ENCODE measurements at regions not wholly inside any gene's neighbourhood (a gene's known extent, or its start where the extent isn't known, plus 50 kb on each side); places are given as distances from the start of the nearest gene placed in this dataset.

- H3K79me1 ChIP-seq (ENCODE audit: low read length) = no peaks in the 10 kb centered on the region
- no peaks in the 10 kb centered on the region for H3K9me3 ChIP-seq (ENCODE audit: insufficient read depth, low read depth, low read length)
- H4K91ac ChIP-seq (ENCODE audit: low read depth, low read length) = no peak overlapping the region
- peaks cover 6% of the 10 kb centered on the region in 2 experiments for H3K4me1 ChIP-seq (ENCODE audit: control insufficient read depth in 1 of 2, insufficient read depth in 2 of 2, low read length in 2 of 2)
- H3K23ac ChIP-seq (ENCODE audit: low read length) = no peak overlapping the region
- H2BK5ac ChIP-seq (ENCODE audit: low read depth, low read length, poor library complexity) = no peak overlapping the region
- no peak overlapping the region for H3K4me3 ChIP-seq (ENCODE audit: low read depth, low read length)
- H3K27me3 ChIP-seq (ENCODE audit: insufficient read depth, low read length) = no peaks in the 10 kb centered on the region
- H3K36me3 ChIP-seq (ENCODE audit: control insufficient read depth in 1 of 2, insufficient read depth in 2 of 2, low read length in 2 of 2) = no peaks in the 10 kb centered on the region
- no peak overlapping the region for H2AK5ac ChIP-seq (ENCODE audit: low read length)
- no peak for DNase-seq
- no peak overlapping the region for H3K9ac ChIP-seq (ENCODE audit: low read length)
- no peak overlapping the region for H3K27ac ChIP-seq (ENCODE audit: low read depth, low read length)
- H2BK12ac ChIP-seq (ENCODE audit: low read length) = no peak overlapping the region
- no peak overlapping the region for H3K14ac ChIP-seq (ENCODE audit: low read length)
- no peak overlapping the region for H3K4me2 ChIP-seq (ENCODE audit: low read length)
- no CpG with 5 or more reads among the region's 6 CpGs for WGBS (ENCODE audit: extremely low coverage, insufficient coverage, insufficient read length)
- H3K79me2 ChIP-seq (ENCODE audit: control insufficient read depth, insufficient read depth, low read length, poor library complexity) = no peaks in the 10 kb centered on the region
- no peak overlapping the region for H3K4ac ChIP-seq (ENCODE audit: low read depth, low read length)
- H4K8ac ChIP-seq (ENCODE audit: low read depth, low read length) = no peak overlapping the region
- H2BK120ac ChIP-seq (ENCODE audit: insufficient read depth, low read length, poor library complexity) = no peak overlapping the region
- H2AFZ ChIP-seq (ENCODE audit: insufficient read depth, low read length, poor library complexity) = no peak overlapping the region
- no peak overlapping the region for H3K18ac ChIP-seq (ENCODE audit: low read length)
- no peak overlapping the region for H4K12ac ChIP-seq (ENCODE audit: low read depth, low read length)
Measured at GRCh38 chr3:73804204-73804603, 179.5 kb upstream of the PDZRN3 start.

DNA sequence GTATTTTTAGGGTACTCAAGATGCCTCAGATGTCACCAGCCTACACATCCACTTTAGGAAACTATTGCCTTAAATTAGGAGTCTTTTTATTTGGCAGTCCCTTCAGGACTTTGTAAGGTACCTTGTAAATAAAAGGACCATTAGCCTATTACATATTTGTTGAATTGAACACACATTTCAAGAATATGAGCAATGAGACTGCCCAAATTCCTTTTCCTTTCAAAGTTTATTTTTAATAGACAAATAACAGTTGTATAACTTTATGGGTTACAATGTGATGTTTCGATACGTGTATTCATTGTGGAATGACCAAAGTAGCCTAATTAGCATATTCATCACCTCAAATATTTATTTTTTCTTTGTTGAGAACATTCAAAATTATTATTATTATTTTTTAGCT, 176.7 kb upstream of the PDZRN3 start:
- Histone ChIP-seq H3K4me3 (ENCODE audit: low read depth, low read length) (no peak overlapping the region), H3K4me2 (ENCODE audit: low read length) (no peak overlapping the region), H3K4me1 (ENCODE audit: control insufficient read depth in 1 of 2, insufficient read depth in 2 of 2, low read length in 2 of 2) (no peaks in the 10 kb centered on the region), H2BK5ac (ENCODE audit: low read depth, low read length, poor library complexity) (no peak overlapping the region), H3K18ac (ENCODE audit: low read length) (no peak overlapping the region), H3K9me3 (ENCODE audit: insufficient read depth, low read depth, low read length) (no peaks in the 10 kb centered on the region), H3K79me2 (ENCODE audit: control insufficient read depth, insufficient read depth, low read length, poor library complexity) (no peaks in the 10 kb centered on the region), H3K27me3 (ENCODE audit: insufficient read depth, low read length) (no peaks in the 10 kb centered on the region), H2BK120ac (ENCODE audit: insufficient read depth, low read length, poor library complexity) (no peak overlapping the region), H4K8ac (ENCODE audit: low read depth, low read length) (no peak overlapping the region), H2BK12ac (ENCODE audit: low read length) (no peak overlapping the region), H3K36me3 (ENCODE audit: control insufficient read depth in 1 of 2, insufficient read depth in 2 of 2, low read length in 2 of 2) (no peaks in the 10 kb centered on the region), H3K4ac (ENCODE audit: low read depth, low read length) (no peak overlapping the region), H3K79me1 (ENCODE audit: low read length) (no peaks in the 10 kb centered on the region), H3K9ac (ENCODE audit: low read length) (no peak overlapping the region), H2AFZ (ENCODE audit: insufficient read depth, low read length, poor library complexity) (no peak overlapping the region), H2AK5ac (ENCODE audit: low read length) (no peak overlapping the region), H3K27ac (ENCODE audit: low read depth, low read length) (no peak overlapping the region), H3K14ac (ENCODE audit: low read length) (no peak overlapping the region), H3K23ac (ENCODE audit: low read length) (no peak overlapping the region), H4K12ac (ENCODE audit: low read depth, low read length) (no peak overlapping the region), H4K91ac (ENCODE audit: low read depth, low read length) (no peak overlapping the region)
- DNase-seq = no peak
- WGBS (ENCODE audit: extremely low coverage, insufficient coverage, insufficient read length) = no CpG with 5 or more reads among the region's 2 CpGs

DNA sequence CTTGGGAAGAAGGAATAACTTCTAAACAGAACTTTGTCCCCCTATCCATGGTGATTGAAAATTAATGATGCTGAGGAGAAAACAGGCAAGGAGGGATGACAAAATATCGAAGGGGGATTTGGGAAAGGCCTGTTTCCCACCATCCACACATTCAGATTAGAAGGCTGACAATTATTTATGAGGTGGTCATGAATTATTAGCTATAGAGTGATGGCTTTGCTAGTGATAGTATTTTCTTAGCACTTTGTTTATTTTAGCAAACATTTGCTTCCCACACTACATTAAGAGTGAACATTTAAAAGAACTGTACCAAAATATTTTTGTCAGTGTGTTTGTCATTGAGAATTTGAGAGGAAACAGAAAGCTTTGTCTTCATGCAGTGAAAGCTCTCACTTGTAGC, 172.6 kb upstream of the PDZRN3 start:
- Histone ChIP-seq H3K14ac (ENCODE audit: low read length) (no peak overlapping the region), H3K79me1 (ENCODE audit: low read length) (no peaks in the 10 kb centered on the region), H3K23ac (ENCODE audit: low read length) (no peak overlapping the region), H2BK12ac (ENCODE audit: low read length) (no peak overlapping the region), H3K4me1 (ENCODE audit: control insufficient read depth in 1 of 2, insufficient read depth in 2 of 2, low read length in 2 of 2) (no peaks in the 10 kb centered on the region), H2BK120ac (ENCODE audit: insufficient read depth, low read length, poor library complexity) (no peak overlapping the region), H3K9me3 (ENCODE audit: insufficient read depth, low read depth, low read length) (no peaks in the 10 kb centered on the region), H3K4me3 (ENCODE audit: low read depth, low read length) (no peak overlapping the region), H2BK5ac (ENCODE audit: low read depth, low read length, poor library complexity) (no peak overlapping the region), H4K8ac (ENCODE audit: low read depth, low read length) (no peak overlapping the region), H3K27me3 (ENCODE audit: insufficient read depth, low read length) (no peaks in the 10 kb centered on the region), H3K27ac (ENCODE audit: low read depth, low read length) (no peak overlapping the region), H3K4ac (ENCODE audit: low read depth, low read length) (no peak overlapping the region), H2AK5ac (ENCODE audit: low read length) (no peak overlapping the region), H3K4me2 (ENCODE audit: low read length) (no peak overlapping the region), H3K36me3 (ENCODE audit: control insufficient read depth in 1 of 2, insufficient read depth in 2 of 2, low read length in 2 of 2) (no peaks in the 10 kb centered on the region), H3K9ac (ENCODE audit: low read length) (no peak overlapping the region), H2AFZ (ENCODE audit: insufficient read depth, low read length, poor library complexity) (no peak overlapping the region), H3K79me2 (ENCODE audit: control insufficient read depth, insufficient read depth, low read length, poor library complexity) (no peaks in the 10 kb centered on the region), H4K91ac (ENCODE audit: low read depth, low read length) (no peak overlapping the region), H4K12ac (ENCODE audit: low read depth, low read length) (no peak overlapping the region), H3K18ac (ENCODE audit: low read length) (no peak overlapping the region)
- no peak for DNase-seq
- no CpG with 5 or more reads among the region's 1 CpG for WGBS (ENCODE audit: extremely low coverage, insufficient coverage, insufficient read length)

DNA sequence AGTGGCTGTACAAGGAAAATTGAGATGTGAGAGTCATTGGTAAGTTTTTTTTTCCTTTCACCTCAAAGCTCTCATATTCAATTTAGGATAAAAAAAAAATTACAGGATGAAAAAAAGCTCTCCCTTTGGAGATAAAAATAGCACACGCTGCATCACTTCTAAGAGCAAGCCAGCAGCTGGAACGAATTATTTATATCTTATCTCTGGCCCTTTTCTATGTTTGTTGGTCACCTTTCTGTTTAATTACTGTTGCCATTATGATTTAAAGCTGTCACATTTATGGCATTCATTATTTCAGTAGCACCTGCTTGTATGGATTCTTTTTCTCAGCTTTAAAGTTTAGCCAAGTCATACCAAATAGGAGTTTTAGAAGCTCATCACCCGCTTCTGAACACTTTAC, 171.6 kb upstream of the PDZRN3 start:
- no peak for DNase-seq
- no peak overlapping the region for H3K23ac ChIP-seq (ENCODE audit: low read length)
- no CpG with 5 or more reads among the region's 3 CpGs for WGBS (ENCODE audit: extremely low coverage, insufficient coverage, insufficient read length)

More for the DNA sequence above, 171.6 kb upstream of the PDZRN3 start:
- H3K9ac ChIP-seq (ENCODE audit: low read length) = no peak overlapping the region
- H3K4me2 ChIP-seq (ENCODE audit: low read length) = no peak overlapping the region
- no peak overlapping the region for H2BK120ac ChIP-seq (ENCODE audit: insufficient read depth, low read length, poor library complexity)
- H3K4ac ChIP-seq (ENCODE audit: low read depth, low read length) = no peak overlapping the region
- H3K27ac ChIP-seq (ENCODE audit: low read depth, low read length) = no peak overlapping the region
- no peak overlapping the region for H2BK12ac ChIP-seq (ENCODE audit: low read length)
- H4K91ac ChIP-seq (ENCODE audit: low read depth, low read length) = no peak overlapping the region
- no peak overlapping the region for H3K4me3 ChIP-seq (ENCODE audit: low read depth, low read length)
- H3K27me3 ChIP-seq (ENCODE audit: insufficient read depth, low read length) = no peaks in the 10 kb centered on the region
- H3K36me3 ChIP-seq (ENCODE audit: control insufficient read depth in 1 of 2, insufficient read depth in 2 of 2, low read length in 2 of 2) = no peaks in the 10 kb centered on the region
- no peak overlapping the region for H4K8ac ChIP-seq (ENCODE audit: low read depth, low read length)
- H3K14ac ChIP-seq (ENCODE audit: low read length) = no peak overlapping the region
- H3K79me2 ChIP-seq (ENCODE audit: control insufficient read depth, insufficient read depth, low read length, poor library complexity) = no peaks in the 10 kb centered on the region
- no peak overlapping the region for H2AK5ac ChIP-seq (ENCODE audit: low read length)
- no peak overlapping the region for H2AFZ ChIP-seq (ENCODE audit: insufficient read depth, low read length, poor library complexity)
- H4K12ac ChIP-seq (ENCODE audit: low read depth, low read length) = no peak overlapping the region
- no peaks in the 10 kb centered on the region for H3K9me3 ChIP-seq (ENCODE audit: insufficient read depth, low read depth, low read length)
- no peak overlapping the region for H2BK5ac ChIP-seq (ENCODE audit: low read depth, low read length, poor library complexity)
- H3K79me1 ChIP-seq (ENCODE audit: low read length) = no peaks in the 10 kb centered on the region
- H3K18ac ChIP-seq (ENCODE audit: low read length) = no peak overlapping the region
- H3K4me1 ChIP-seq (ENCODE audit: control insufficient read depth in 1 of 2, insufficient read depth in 2 of 2, low read length in 2 of 2) = no peaks in the 10 kb centered on the region

All from trophoblast cell (in vitro differentiated cells and primary cell).